ENCODE measurements at regions not wholly inside any gene's neighbourhood (a gene's known extent, or its start where the extent isn't known, plus 50 kb on each side); places are given as distances from the start of the nearest gene placed in this dataset.
A peak's percentile ranks its signal among the peaks of the same experiment; 100 is the strongest.

- Histone ChIP-seq H3K4me1 (ENCODE audit: control insufficient read depth, insufficient read depth, low read length) (no peaks in the 10 kb centered on the region), H3K27ac (ENCODE audit: low read depth, low read length) (no peak overlapping the region), H3K9me3 (ENCODE audit: control insufficient read depth, insufficient read depth, low read length) (no peaks in the 10 kb centered on the region), H3K36me3 (ENCODE audit: control insufficient read depth, insufficient read depth, low read length) (no peaks in the 10 kb centered on the region), H3K27me3 (ENCODE audit: control insufficient read depth, insufficient read depth, low read length) (no peaks in the 10 kb centered on the region), H3K4me3 (ENCODE audit: low read depth, low read length) (no peak overlapping the region)
- WGBS (ENCODE audit: insufficient coverage) = no CpG with 5 or more reads among the region's 3 CpGs
- no peak for DNase-seq (ENCODE audit: low read depth in 4 of 6, low spot score in 6 of 6)
Observed at GRCh38 chr13:57935965-57936364, 304.4 kb downstream of the PCDH17 start.

- no peaks in the 10 kb centered on the region for H3K36me3 ChIP-seq (ENCODE audit: control insufficient read depth, insufficient read depth, low read length)
- no peak overlapping the region for H3K27ac ChIP-seq (ENCODE audit: low read depth, low read length)
- no peak overlapping the region for H3K4me3 ChIP-seq (ENCODE audit: low read depth, low read length)
- no peak for DNase-seq (ENCODE audit: low read depth in 4 of 6, low spot score in 6 of 6)
- WGBS (ENCODE audit: insufficient coverage) = no CpG with 5 or more reads among the region's 1 CpG
- no peaks in the 10 kb centered on the region for H3K9me3 ChIP-seq (ENCODE audit: control insufficient read depth, insufficient read depth, low read length)
- no peaks in the 10 kb centered on the region for H3K27me3 ChIP-seq (ENCODE audit: control insufficient read depth, insufficient read depth, low read length)
- H3K4me1 ChIP-seq (ENCODE audit: control insufficient read depth, insufficient read depth, low read length) = no peaks in the 10 kb centered on the region
Observed at GRCh38 chr13:57946361-57946760, 314.8 kb downstream of the PCDH17 start.

- no CpG with 5 or more reads among the region's 3 CpGs for WGBS (ENCODE audit: insufficient coverage)
- no peak overlapping the region for H3K27ac ChIP-seq (ENCODE audit: low read depth, low read length)
- no peak for DNase-seq (ENCODE audit: low read depth in 4 of 6, low spot score in 6 of 6)
- no peaks in the 10 kb centered on the region for H3K4me1 ChIP-seq (ENCODE audit: control insufficient read depth, insufficient read depth, low read length)
- H3K9me3 ChIP-seq (ENCODE audit: control insufficient read depth, insufficient read depth, low read length) = no peaks in the 10 kb centered on the region
- H3K27me3 ChIP-seq (ENCODE audit: control insufficient read depth, insufficient read depth, low read length) = no peaks in the 10 kb centered on the region
- H3K36me3 ChIP-seq (ENCODE audit: control insufficient read depth, insufficient read depth, low read length) = no peaks in the 10 kb centered on the region
- H3K4me3 ChIP-seq (ENCODE audit: low read depth, low read length) = no peak overlapping the region
Observed at GRCh38 chr13:57948884-57949283, 317.3 kb downstream of the PCDH17 start.

- WGBS (ENCODE audit: insufficient coverage) = no CpG with 5 or more reads among the region's 1 CpG
- Histone ChIP-seq H3K4me3 (ENCODE audit: low read depth, low read length) (no peak overlapping the region), H3K9me3 (ENCODE audit: control insufficient read depth, insufficient read depth, low read length) (peaks cover 9% of the 10 kb centered on the region), H3K27me3 (ENCODE audit: control insufficient read depth, insufficient read depth, low read length) (no peaks in the 10 kb centered on the region), H3K4me1 (ENCODE audit: control insufficient read depth, insufficient read depth, low read length) (no peaks in the 10 kb centered on the region), H3K36me3 (ENCODE audit: control insufficient read depth, insufficient read depth, low read length) (no peaks in the 10 kb centered on the region), H3K27ac (ENCODE audit: low read depth, low read length) (no peak overlapping the region)
- peak in 2 of 6 donors; percentile 1 to 30 for DNase-seq (ENCODE audit: low read depth in 4 of 6, low spot score in 6 of 6)
Observed at GRCh38 chr13:57969951-57970350, 338.4 kb downstream of the PCDH17 start.

GRCh38 chr13:57970404-57970803, 338.9 kb downstream of the PCDH17 start:
- Histone ChIP-seq H3K4me3 (ENCODE audit: low read depth, low read length) (no peak overlapping the region), H3K27ac (ENCODE audit: low read depth, low read length) (no peak overlapping the region), H3K27me3 (ENCODE audit: control insufficient read depth, insufficient read depth, low read length) (no peaks in the 10 kb centered on the region), H3K36me3 (ENCODE audit: control insufficient read depth, insufficient read depth, low read length) (no peaks in the 10 kb centered on the region), H3K4me1 (ENCODE audit: control insufficient read depth, insufficient read depth, low read length) (no peaks in the 10 kb centered on the region), H3K9me3 (ENCODE audit: control insufficient read depth, insufficient read depth, low read length) (peaks cover 9% of the 10 kb centered on the region)
- DNase-seq (ENCODE audit: low read depth in 4 of 6, low spot score in 6 of 6) = peak in 1 of 6 donors; percentile 3
- no CpG with 5 or more reads among the region's 1 CpG for WGBS (ENCODE audit: insufficient coverage)

- no peak overlapping the region for H3K27ac ChIP-seq (ENCODE audit: low read depth, low read length)
- no peak overlapping the region for H3K4me3 ChIP-seq (ENCODE audit: low read depth, low read length)
- DNase-seq (ENCODE audit: low read depth in 4 of 6, low spot score in 6 of 6) = no peak
- H3K27me3 ChIP-seq (ENCODE audit: control insufficient read depth, insufficient read depth, low read length) = no peaks in the 10 kb centered on the region
- no peaks in the 10 kb centered on the region for H3K9me3 ChIP-seq (ENCODE audit: control insufficient read depth, insufficient read depth, low read length)
- H3K4me1 ChIP-seq (ENCODE audit: control insufficient read depth, insufficient read depth, low read length) = no peaks in the 10 kb centered on the region
- no peaks in the 10 kb centered on the region for H3K36me3 ChIP-seq (ENCODE audit: control insufficient read depth, insufficient read depth, low read length)
Observed at GRCh38 chr13:57982782-57983181, 351.2 kb downstream of the PCDH17 start.

- H3K36me3 ChIP-seq (ENCODE audit: control insufficient read depth, insufficient read depth, low read length) = no peaks in the 10 kb centered on the region
- H3K27me3 ChIP-seq (ENCODE audit: control insufficient read depth, insufficient read depth, low read length) = no peaks in the 10 kb centered on the region
- no peak for DNase-seq (ENCODE audit: low read depth in 4 of 6, low spot score in 6 of 6)
- no peaks in the 10 kb centered on the region for H3K4me1 ChIP-seq (ENCODE audit: control insufficient read depth, insufficient read depth, low read length)
- no peak overlapping the region for H3K4me3 ChIP-seq (ENCODE audit: low read depth, low read length)
- no CpG with 5 or more reads among the region's 2 CpGs for WGBS (ENCODE audit: insufficient coverage)
- H3K27ac ChIP-seq (ENCODE audit: low read depth, low read length) = no peak overlapping the region
- H3K9me3 ChIP-seq (ENCODE audit: control insufficient read depth, insufficient read depth, low read length) = no peaks in the 10 kb centered on the region
Observed at GRCh38 chr13:57988276-57988675, 356.7 kb downstream of the PCDH17 start.

GRCh38 chr13:57991041-57991440, 359.5 kb downstream of the PCDH17 start:
- H3K4me1 ChIP-seq (ENCODE audit: control insufficient read depth, insufficient read depth, low read length) = no peaks in the 10 kb centered on the region
- no peak overlapping the region for H3K4me3 ChIP-seq (ENCODE audit: low read depth, low read length)
- no peaks in the 10 kb centered on the region for H3K27me3 ChIP-seq (ENCODE audit: control insufficient read depth, insufficient read depth, low read length)
- H3K36me3 ChIP-seq (ENCODE audit: control insufficient read depth, insufficient read depth, low read length) = no peaks in the 10 kb centered on the region
- DNase-seq (ENCODE audit: low read depth in 4 of 6, low spot score in 6 of 6) = peak in 1 of 6 donors; percentile 11
- H3K9me3 ChIP-seq (ENCODE audit: control insufficient read depth, insufficient read depth, low read length) = no peaks in the 10 kb centered on the region
- H3K27ac ChIP-seq (ENCODE audit: low read depth, low read length) = no peak overlapping the region
- WGBS (ENCODE audit: insufficient coverage) = no CpG with 5 or more reads among the region's 5 CpGs

GRCh38 chr13:57992416-57992815, 360.9 kb downstream of the PCDH17 start:
- no peak for DNase-seq (ENCODE audit: low read depth in 4 of 6, low spot score in 6 of 6)
- WGBS (ENCODE audit: insufficient coverage) = no CpG with 5 or more reads among the region's 1 CpG
- H3K27me3 ChIP-seq (ENCODE audit: control insufficient read depth, insufficient read depth, low read length) = no peaks in the 10 kb centered on the region
- H3K4me3 ChIP-seq (ENCODE audit: low read depth, low read length) = no peak overlapping the region
- no peaks in the 10 kb centered on the region for H3K36me3 ChIP-seq (ENCODE audit: control insufficient read depth, insufficient read depth, low read length)
- no peaks in the 10 kb centered on the region for H3K4me1 ChIP-seq (ENCODE audit: control insufficient read depth, insufficient read depth, low read length)
- no peaks in the 10 kb centered on the region for H3K9me3 ChIP-seq (ENCODE audit: control insufficient read depth, insufficient read depth, low read length)
- H3K27ac ChIP-seq (ENCODE audit: low read depth, low read length) = no peak overlapping the region

- no peaks in the 10 kb centered on the region for H3K27me3 ChIP-seq (ENCODE audit: control insufficient read depth, insufficient read depth, low read length)
- no peaks in the 10 kb centered on the region for H3K9me3 ChIP-seq (ENCODE audit: control insufficient read depth, insufficient read depth, low read length)
- no peak overlapping the region for H3K4me3 ChIP-seq (ENCODE audit: low read depth, low read length)
- peak in 1 of 6 donors; percentile 11 for DNase-seq (ENCODE audit: low read depth in 4 of 6, low spot score in 6 of 6)
- H3K4me1 ChIP-seq (ENCODE audit: control insufficient read depth, insufficient read depth, low read length) = no peaks in the 10 kb centered on the region
- no CpG with 5 or more reads among the region's 1 CpG for WGBS (ENCODE audit: insufficient coverage)
- H3K36me3 ChIP-seq (ENCODE audit: control insufficient read depth, insufficient read depth, low read length) = no peaks in the 10 kb centered on the region
- H3K27ac ChIP-seq (ENCODE audit: low read depth, low read length) = no peak overlapping the region
Observed at GRCh38 chr13:57996717-57997116, 365.2 kb downstream of the PCDH17 start.

Data from spinal cord (tissue), 9 donors.